ENCODE measurements at regions not wholly inside any gene's neighbourhood (a gene's known extent, or its start where the extent isn't known, plus 50 kb on each side); places are given as distances from the start of the nearest gene placed in this dataset.

- TF ChIP-seq POLR2A (IDR thresholded peaks at IDR 0.05): no peak
- no peak for TF ChIP-seq CTCF (IDR thresholded peaks at IDR 0.05)
Measured at GRCh38 chr18:60010513-60010912, 110.7 kb downstream of the PMAIP1 start.

Data from heart left ventricle (tissue), 13 donors.